Skeletal muscle satellite cell (primary cell): ENCODE measurements at regions not wholly inside any gene's neighbourhood (a gene's known extent, or its start where the extent isn't known, plus 50 kb on each side); places are given as distances from the start of the nearest gene placed in this dataset.

ENCODE experiments used
- H3K27me3 ChIP-seq: 2 replicates; pipeline ENCODE4 v1.7.0; 2013; ENCODE audit warnings: low read length; ENCODE audit not compliant: control insufficient read depth, insufficient read depth
- H3K36me3 ChIP-seq: 2 replicates; pipeline ENCODE4 v1.7.0; 2013; ENCODE audit warnings: mild to moderate bottlenecking, control low read depth, low read length; ENCODE audit not compliant: insufficient read depth
- H3K4me1 ChIP-seq: 2 replicates; pipeline ENCODE4 v1.7.0; 2013; ENCODE audit warnings: low read length; ENCODE audit not compliant: control insufficient read depth, insufficient read depth
- H3K4me2 ChIP-seq: 2 replicates; pipeline ENCODE4 v1.7.0; 2013; ENCODE audit warnings: mild to moderate bottlenecking, low read length
- H3K4me3 ChIP-seq: 2 replicates; pipeline ENCODE4 v1.7.0; 2013; ENCODE audit warnings: low read length
- H3K9ac ChIP-seq: 2 replicates; pipeline ENCODE4 v1.7.0; 2013; ENCODE audit warnings: mild to moderate bottlenecking, low read depth, low read length, moderate library complexity
- H3K9me3 ChIP-seq: replicated peaks from 2 replicates; pipeline ENCODE4 v1.7.0; 2013; ENCODE audit warnings: mild to moderate bottlenecking, control low read depth, low read length

DNA sequence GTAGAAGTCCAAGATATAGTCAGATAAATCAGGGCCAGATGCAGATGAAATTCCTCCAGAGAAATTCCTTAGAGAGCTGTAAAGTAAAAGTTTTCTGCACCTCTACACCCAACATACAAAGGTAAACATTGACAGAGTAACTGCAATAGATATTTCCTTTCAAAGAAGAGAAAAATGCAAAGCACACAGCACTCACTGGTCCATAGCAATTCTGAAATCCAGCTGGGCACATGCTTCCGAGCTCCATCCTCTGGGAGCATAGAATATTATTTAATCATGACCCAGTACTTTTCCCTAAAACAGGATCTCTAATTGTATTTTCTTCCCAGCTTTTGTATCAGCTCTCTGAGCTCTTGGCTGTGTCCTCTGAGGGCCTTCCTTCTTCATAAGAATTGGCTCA is 239.5 kb upstream of the IRX3 start:
- Histone ChIP-seq H3K9ac (no peak overlapping the region), H3K9me3 (no peaks in the 10 kb centered on the region), H3K4me1 (no peaks in the 10 kb centered on the region), H3K27me3 (no peaks in the 10 kb centered on the region), H3K4me2 (no peak overlapping the region), H3K36me3 (no peaks in the 10 kb centered on the region), H3K4me3 (no peak overlapping the region)

DNA sequence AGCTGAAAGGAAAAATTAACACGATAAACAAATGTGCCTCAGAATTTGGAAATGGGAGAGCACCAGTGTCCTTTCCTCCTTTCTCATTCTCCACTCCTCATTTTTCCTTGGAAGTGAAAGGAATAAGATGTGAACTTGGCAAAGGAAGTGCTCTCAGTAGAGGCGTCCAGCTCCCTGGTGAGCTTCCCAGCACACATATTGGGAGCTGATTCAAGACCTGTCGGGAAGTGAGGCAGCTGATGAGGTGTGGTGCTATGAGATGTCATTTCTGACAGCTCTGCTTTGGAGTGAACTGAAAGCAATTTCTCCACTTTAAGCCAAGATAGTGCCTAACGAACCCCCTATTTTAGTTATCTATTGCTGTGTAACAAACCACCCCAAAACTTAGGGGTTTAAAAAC is 238.5 kb upstream of the IRX3 start:
- no peak overlapping the region for H3K9ac ChIP-seq
- H3K36me3 ChIP-seq, result no peaks in the 10 kb centered on the region

DNA sequence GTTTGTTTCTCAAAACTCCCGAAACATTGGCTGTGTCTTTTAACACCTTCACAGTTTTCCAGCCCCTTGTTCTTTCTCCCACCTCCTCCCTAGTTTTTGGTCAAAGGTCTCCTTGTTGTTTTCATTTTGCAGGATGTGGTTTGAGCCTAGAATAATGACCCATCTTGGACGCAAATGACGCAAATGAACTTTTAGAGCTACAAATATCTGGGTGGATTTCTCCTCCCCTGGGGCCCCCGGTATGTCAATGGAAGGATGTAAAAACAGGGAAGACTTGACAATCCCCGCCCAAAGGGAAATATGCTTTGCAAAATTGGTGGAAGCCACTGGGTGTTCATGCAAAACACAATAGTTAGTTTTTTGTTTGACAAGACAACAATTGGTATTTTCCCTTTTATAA is 236.0 kb upstream of the IRX3 start:
- Histone ChIP-seq H3K4me2 (no peak overlapping the region), H3K36me3 (no peaks in the 10 kb centered on the region), H3K4me3 (no peak overlapping the region), H3K9ac (no peak overlapping the region), H3K27me3 (no peaks in the 10 kb centered on the region), H3K4me1 (no peaks in the 10 kb centered on the region), H3K9me3 (no peaks in the 10 kb centered on the region)

More for the DNA sequence above, 238.5 kb upstream of the IRX3 start:
- no peak overlapping the region for H3K4me3 ChIP-seq
- H3K4me2 ChIP-seq, result no peak overlapping the region
- H3K4me1 ChIP-seq, result no peaks in the 10 kb centered on the region
- H3K27me3 ChIP-seq, result no peaks in the 10 kb centered on the region
- no peaks in the 10 kb centered on the region for H3K9me3 ChIP-seq

DNA sequence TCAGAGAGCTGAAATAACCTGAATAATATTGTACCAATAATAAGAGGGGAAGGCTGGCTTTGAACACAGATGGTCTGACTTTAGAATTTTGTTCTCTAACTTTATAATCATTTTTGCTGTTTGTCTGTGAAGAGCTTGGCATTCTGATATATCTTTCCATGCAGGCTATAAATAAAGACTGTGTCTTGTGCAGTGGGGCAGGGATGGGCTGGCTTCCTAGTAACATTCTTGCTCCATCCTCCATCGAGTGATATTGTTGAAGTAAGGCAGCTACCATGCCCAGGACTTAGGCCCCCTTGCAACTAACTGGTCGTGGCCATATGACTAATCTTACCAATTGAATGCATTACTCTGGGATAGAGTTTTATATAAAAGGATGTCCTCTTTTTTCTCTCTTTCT is 234.7 kb upstream of the IRX3 start:
- H3K36me3 ChIP-seq, result no peaks in the 10 kb centered on the region
- no peaks in the 10 kb centered on the region for H3K4me1 ChIP-seq
- no peak overlapping the region for H3K4me2 ChIP-seq
- H3K9me3 ChIP-seq, result no peaks in the 10 kb centered on the region
- no peak overlapping the region for H3K9ac ChIP-seq
- no peak overlapping the region for H3K4me3 ChIP-seq
- H3K27me3 ChIP-seq, result no peaks in the 10 kb centered on the region

DNA sequence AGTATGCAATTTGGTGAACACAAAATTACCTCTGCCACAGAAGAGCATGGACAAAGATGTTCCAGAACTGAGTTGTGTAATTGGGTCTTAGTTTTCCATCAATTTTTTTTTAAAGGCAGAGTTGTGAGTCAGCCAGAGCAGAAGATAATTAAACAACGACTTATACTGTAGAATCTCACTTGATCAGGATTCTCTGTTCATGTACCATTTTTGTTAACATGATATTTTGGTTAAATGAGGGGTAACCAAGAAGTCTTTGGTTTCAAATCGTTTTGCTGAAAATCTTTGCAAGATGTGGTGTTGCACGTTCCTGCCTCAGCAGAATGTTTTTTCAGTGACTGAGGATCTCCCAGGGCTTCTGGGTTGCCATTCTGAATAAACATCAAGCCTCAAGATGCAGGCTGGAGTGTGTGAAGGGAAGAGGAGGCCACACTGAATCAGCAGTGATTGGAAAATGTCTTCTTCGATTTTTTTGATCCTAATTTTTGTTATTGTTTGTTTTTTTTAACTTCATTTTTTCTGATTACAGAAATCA is 232.6 kb upstream of the IRX3 start:
- Histone ChIP-seq H3K9me3 (no peaks in the 10 kb centered on the region), H3K9ac (no peak overlapping the region), H3K36me3 (no peaks in the 10 kb centered on the region), H3K4me1 (no peaks in the 10 kb centered on the region), H3K4me2 (no peak overlapping the region), H3K27me3 (no peaks in the 10 kb centered on the region), H3K4me3 (no peak overlapping the region)

DNA sequence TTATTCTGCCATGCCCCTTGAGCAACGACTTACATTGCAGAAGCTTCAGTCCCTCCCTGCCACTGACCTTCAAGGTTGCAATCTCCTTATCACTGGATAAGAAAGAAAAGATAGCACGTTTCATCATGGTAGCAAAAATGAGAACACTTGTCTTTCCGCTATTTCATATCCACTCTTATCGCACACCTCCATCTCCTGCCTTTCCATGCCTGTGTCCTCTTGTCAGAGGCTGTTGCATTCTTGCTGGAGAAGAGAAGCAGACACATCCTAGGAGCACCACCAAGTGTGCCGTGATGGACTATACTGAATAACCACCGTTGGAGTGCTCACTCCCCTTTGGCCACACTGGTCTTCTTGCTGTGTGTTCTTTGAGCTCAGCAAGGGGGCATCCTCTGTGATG is 230.6 kb upstream of the IRX3 start:
- Histone ChIP-seq H3K4me1 (no peaks in the 10 kb centered on the region), H3K4me3 (no peak overlapping the region), H3K4me2 (no peak overlapping the region), H3K9ac (no peak overlapping the region), H3K27me3 (no peaks in the 10 kb centered on the region), H3K36me3 (no peaks in the 10 kb centered on the region), H3K9me3 (no peaks in the 10 kb centered on the region)

DNA sequence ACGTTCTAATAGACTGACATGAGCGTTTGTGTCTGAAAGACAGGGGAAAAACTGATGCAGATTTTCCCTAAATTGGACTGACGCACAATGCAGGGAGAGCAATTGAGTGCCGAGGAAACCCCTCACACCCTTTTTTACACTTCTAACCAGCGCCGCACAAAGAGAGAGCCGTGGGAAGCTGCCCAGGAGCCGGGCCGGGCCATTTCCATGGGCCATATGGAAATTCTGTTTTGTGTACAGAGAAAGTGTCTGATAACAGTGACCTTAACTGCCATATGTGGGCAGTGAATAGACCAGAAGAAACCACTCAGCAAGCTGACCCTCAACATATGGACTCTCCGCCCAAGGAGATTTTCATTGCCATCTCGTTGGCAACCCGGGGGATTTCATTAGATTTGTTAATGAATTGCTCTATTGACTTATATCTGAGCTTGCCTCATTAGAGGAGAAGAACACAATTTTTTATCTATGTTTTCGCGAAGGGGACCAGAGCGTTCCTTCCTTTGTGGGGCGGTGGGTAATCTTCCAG is 225.9 kb upstream of the IRX3 start:
- no peak overlapping the region for H3K4me2 ChIP-seq
- H3K9me3 ChIP-seq, result no peaks in the 10 kb centered on the region

DNA sequence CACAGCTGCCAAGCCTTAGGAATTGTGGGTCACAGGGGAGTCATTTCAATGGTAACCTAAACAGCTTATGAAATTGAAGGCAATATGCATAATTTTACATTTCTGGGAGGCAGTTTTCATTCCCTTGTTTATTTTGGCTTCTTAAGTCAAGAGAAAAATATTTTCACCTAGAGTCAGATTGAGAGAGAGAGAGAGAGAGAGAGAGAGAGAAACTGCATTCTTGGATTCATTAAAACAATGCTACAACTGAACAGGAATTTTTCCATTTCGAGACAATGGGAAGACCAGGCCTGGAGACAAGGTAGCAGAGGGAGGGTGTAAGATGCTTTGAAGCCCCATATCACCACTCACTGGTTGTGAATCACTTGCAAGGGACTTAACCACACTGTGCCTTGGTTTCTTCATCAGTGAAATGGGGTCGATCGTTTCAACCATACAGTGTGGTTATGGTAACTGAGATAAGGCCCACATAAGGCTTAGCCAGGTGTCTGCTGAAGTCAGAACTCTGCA is 224.7 kb upstream of the IRX3 start:
- H3K4me1 ChIP-seq, result peaks cover 15% of the 10 kb centered on the region
- no peak overlapping the region for H3K9ac ChIP-seq
- no peak overlapping the region for H3K4me3 ChIP-seq
- H3K27me3 ChIP-seq, result no peaks in the 10 kb centered on the region
- peak overlapping the region; percentile 49 for H3K4me2 ChIP-seq
- H3K9me3 ChIP-seq, result no peaks in the 10 kb centered on the region
- H3K36me3 ChIP-seq, result no peaks in the 10 kb centered on the region

More for the DNA sequence above, 225.9 kb upstream of the IRX3 start:
- Histone ChIP-seq H3K36me3 (no peaks in the 10 kb centered on the region), H3K4me3 (no peak overlapping the region), H3K9ac (no peak overlapping the region), H3K27me3 (no peaks in the 10 kb centered on the region), H3K4me1 (peaks cover 12% of the 10 kb centered on the region)

DNA sequence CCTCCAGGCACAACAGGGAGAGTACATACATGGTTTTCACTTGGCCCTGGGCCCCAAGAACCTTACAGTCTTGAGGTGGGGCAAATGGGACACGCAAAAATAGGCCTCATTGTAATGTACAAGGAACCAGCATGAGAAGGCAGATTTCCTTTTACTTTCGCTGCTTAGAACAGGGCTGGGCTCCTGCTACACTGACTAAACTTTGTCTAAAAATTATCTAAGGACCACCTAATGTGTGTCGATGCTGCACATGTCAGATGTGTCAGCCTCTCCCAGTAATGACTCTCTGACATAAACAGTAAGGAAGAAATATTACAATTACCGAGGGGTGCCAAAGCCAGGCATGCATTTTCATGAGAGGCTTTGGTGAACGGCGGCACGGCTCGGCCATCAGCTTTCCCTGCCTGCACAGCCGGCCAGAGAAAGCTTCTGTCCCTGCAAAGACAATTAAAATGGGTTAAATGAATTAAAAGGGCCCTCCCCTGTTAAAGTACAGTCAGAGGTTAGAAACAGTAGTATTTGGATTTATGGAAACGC is 224.2 kb upstream of the IRX3 start:
- peaks cover 15% of the 10 kb centered on the region for H3K4me1 ChIP-seq
- H3K9me3 ChIP-seq, result no peaks in the 10 kb centered on the region
- no peak overlapping the region for H3K4me3 ChIP-seq
- H3K4me2 ChIP-seq, result peak overlapping the region; percentile 49
- H3K9ac ChIP-seq, result peak overlapping the region; percentile 18
- H3K36me3 ChIP-seq, result no peaks in the 10 kb centered on the region
- no peaks in the 10 kb centered on the region for H3K27me3 ChIP-seq

DNA sequence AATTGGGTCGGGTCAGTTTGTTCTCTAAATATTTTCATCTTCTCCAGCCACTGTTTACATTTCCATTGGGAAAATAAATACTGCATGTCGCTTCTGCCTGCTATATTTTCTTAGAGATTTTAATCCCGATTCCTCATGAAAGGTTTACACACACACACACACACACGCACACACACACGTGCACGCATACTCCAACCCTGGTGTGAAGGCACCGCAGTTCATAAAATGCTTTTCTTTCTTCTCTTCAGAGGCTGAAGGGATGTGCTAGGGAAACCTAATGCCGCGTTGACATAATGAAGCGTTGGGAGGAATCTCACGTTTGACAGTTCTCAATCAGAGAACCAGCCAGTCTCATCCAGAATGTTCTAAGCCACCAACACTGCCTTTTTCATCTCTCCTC is 222.9 kb upstream of the IRX3 start:
- Histone ChIP-seq H3K27me3 (no peaks in the 10 kb centered on the region), H3K4me1 (peaks cover 15% of the 10 kb centered on the region), H3K9me3 (no peaks in the 10 kb centered on the region), H3K9ac (no peak overlapping the region), H3K4me2 (no peak overlapping the region), H3K4me3 (no peak overlapping the region), H3K36me3 (no peaks in the 10 kb centered on the region)

DNA sequence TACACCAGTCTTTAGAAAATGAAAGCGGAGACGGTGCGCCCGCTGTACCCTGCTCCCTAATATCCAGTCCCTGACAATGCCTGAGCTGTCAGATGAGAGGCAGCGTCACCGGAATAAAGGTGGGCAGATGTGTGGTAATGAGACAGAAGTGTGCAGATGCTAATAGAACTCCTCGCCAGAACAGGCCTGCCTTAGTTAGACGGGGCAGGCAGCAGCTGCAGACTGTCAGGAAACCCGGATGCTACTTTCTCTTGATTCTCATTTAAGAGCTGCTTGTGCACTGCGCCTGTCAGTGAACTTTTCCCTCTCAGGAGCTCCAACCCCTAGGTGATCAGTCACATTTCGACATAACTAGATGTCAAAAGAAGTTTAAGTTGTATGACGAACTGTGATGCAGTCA is 221.8 kb upstream of the IRX3 start:
- H3K36me3 ChIP-seq, result no peaks in the 10 kb centered on the region
- no peak overlapping the region for H3K9ac ChIP-seq
- no peak overlapping the region for H3K4me2 ChIP-seq
- H3K9me3 ChIP-seq, result no peaks in the 10 kb centered on the region
- no peak overlapping the region for H3K4me3 ChIP-seq
- no peaks in the 10 kb centered on the region for H3K27me3 ChIP-seq
- peaks cover 16% of the 10 kb centered on the region for H3K4me1 ChIP-seq
